IgD-negative memory B cell (primary cell): ENCODE measurements at regions not wholly inside any gene's neighbourhood (a gene's known extent, or its start where the extent isn't known, plus 50 kb on each side); places are given as distances from the start of the nearest gene placed in this dataset.
"Not testable (repeated sequence)": the region's sequence is repeated elsewhere in the genome, so short reads cannot be mapped to it uniquely, and the experiment has no call there.

Source experiments
- H3K27ac Mint-ChIP-seq, 3 donors: one replicate each; pipeline ENCODE4 v1.8.0; 2020 to 2022; ENCODE audit warnings: mild to moderate bottlenecking in 3 of 3, mixed read lengths in 3 of 3, moderate library complexity in 1 of 3
- H3K27me3 Mint-ChIP-seq: one replicate; pipeline ENCODE4 v1.8.0; 2021; ENCODE audit warnings: mixed read lengths
- H3K36me3 Mint-ChIP-seq: one replicate; pipeline ENCODE4 v1.8.0; 2020; ENCODE audit warnings: mild to moderate bottlenecking, mixed read lengths
- H3K4me1 Mint-ChIP-seq, 3 donors: one replicate each; pipeline ENCODE4 v1.8.0; 2020 to 2022; ENCODE audit warnings: mixed read lengths in 3 of 3, mild to moderate bottlenecking in 1 of 3
- H3K4me3 Mint-ChIP-seq, 4 donors: one replicate each; pipeline ENCODE4 v1.8.0; 2020 to 2022; ENCODE audit warnings: mild to moderate bottlenecking in 4 of 4, mixed read lengths in 4 of 4, moderate library complexity in 3 of 4
- H3K9me3 Mint-ChIP-seq, 3 donors: one replicate each; pipeline ENCODE4 v1.8.0; 2020 to 2021; ENCODE audit warnings: mixed read lengths in 3 of 3, mild to moderate bottlenecking in 1 of 3

GRCh38 chr3:187519428-187519890 lies 150.7 kb downstream of the SST start:
- H3K36me3 Mint-ChIP-seq = no peaks in the 10 kb centered on the region
- peaks cover 1% of the 10 kb centered on the region for H3K27me3 Mint-ChIP-seq
- no peaks in the 10 kb centered on the region for H3K9me3 Mint-ChIP-seq
- H3K27ac Mint-ChIP-seq = no peak overlapping the region
- H3K4me3 Mint-ChIP-seq = peak overlapping the region in 1 of 4 donors; percentile 32
- peaks cover 5 to 9% (median 9%) of the 10 kb centered on the region in 3 donors for H3K4me1 Mint-ChIP-seq

GRCh38 chr3:187518616-187519015 lies 150.4 kb downstream of the RTP4 start:
- Mint-ChIP-seq H3K27ac (no peak overlapping the region), H3K4me1 (peaks cover 5 to 9% (median 9%) of the 10 kb centered on the region in 3 donors), H3K9me3 (no peaks in the 10 kb centered on the region), H3K4me3 (peak overlapping the region in 2 of 4 donors; percentile 9 to 52), H3K36me3 (no peaks in the 10 kb centered on the region), H3K27me3 (peaks cover 1% of the 10 kb centered on the region)

- Mint-ChIP-seq H3K27ac (no peak overlapping the region), H3K27me3 (peaks cover 1% of the 10 kb centered on the region), H3K9me3 (no peaks in the 10 kb centered on the region), H3K4me3 (no peak overlapping the region), H3K4me1 (peaks cover 5 to 9% (median 9%) of the 10 kb centered on the region in 3 donors), H3K36me3 (no peaks in the 10 kb centered on the region)
Observed at GRCh38 chr3:187518207-187518606, 150.0 kb downstream of the RTP4 start.

- Mint-ChIP-seq H3K27me3 (peaks cover 3% of the 10 kb centered on the region), H3K4me3 (no peak overlapping the region), H3K4me1 (peaks cover 5 to 9% (median 9%) of the 10 kb centered on the region in 3 donors)
Observed at GRCh38 chr3:187516446-187517185, 148.4 kb downstream of the RTP4 start.

GRCh38 chr3:187507905-187508304 lies 139.7 kb downstream of the RTP4 start:
- Mint-ChIP-seq H3K27me3 (peaks cover 4% of the 10 kb centered on the region), H3K4me3 (no peak overlapping the region), H3K27ac (no peak overlapping the region), H3K36me3 (peaks cover 2% of the 10 kb centered on the region), H3K4me1 (no peaks in the 10 kb centered on the region), H3K9me3 (peaks cover 0 to 6% (median 0%) of the 10 kb centered on the region in 3 donors)

More at GRCh38 chr3:187516446-187517185, 148.4 kb downstream of the RTP4 start:
- Mint-ChIP-seq H3K27ac (no peak overlapping the region), H3K9me3 (peaks cover 0 to 6% (median 0%) of the 10 kb centered on the region in 3 donors), H3K36me3 (no peaks in the 10 kb centered on the region)

GRCh38 chr3:187507266-187507665 lies 139.1 kb downstream of the RTP4 start:
- peaks cover 2% of the 10 kb centered on the region for H3K27me3 Mint-ChIP-seq
- peaks cover 3% of the 10 kb centered on the region for H3K36me3 Mint-ChIP-seq
- no peak overlapping the region for H3K4me3 Mint-ChIP-seq
- H3K9me3 Mint-ChIP-seq = peaks cover 0 to 3% (median 0%) of the 10 kb centered on the region in 3 donors
- no peak overlapping the region for H3K27ac Mint-ChIP-seq
- H3K4me1 Mint-ChIP-seq = no peaks in the 10 kb centered on the region

- no peak overlapping the region for H3K27ac Mint-ChIP-seq
- no peaks in the 10 kb centered on the region for H3K9me3 Mint-ChIP-seq
- H3K4me1 Mint-ChIP-seq = no peaks in the 10 kb centered on the region
- H3K4me3 Mint-ChIP-seq = no peak overlapping the region
- H3K36me3 Mint-ChIP-seq = peaks cover 4% of the 10 kb centered on the region
- H3K27me3 Mint-ChIP-seq = peaks cover 6% of the 10 kb centered on the region
Observed at GRCh38 chr3:187504435-187504834, 136.2 kb downstream of the RTP4 start.

GRCh38 chr3:187498211-187498724 lies 130.1 kb downstream of the RTP4 start:
- peak overlapping the region in 1 of 4 donors; percentile 7 for H3K4me3 Mint-ChIP-seq
- H3K9me3 Mint-ChIP-seq = peaks cover 2 to 13% (median 8%) of the 10 kb centered on the region in 3 donors
- peaks cover 2% of the 10 kb centered on the region for H3K36me3 Mint-ChIP-seq
- peaks cover 10% of the 10 kb centered on the region for H3K27me3 Mint-ChIP-seq
- no peak overlapping the region for H3K27ac Mint-ChIP-seq
- H3K4me1 Mint-ChIP-seq = no peaks in the 10 kb centered on the region

- Mint-ChIP-seq H3K36me3 (no peaks in the 10 kb centered on the region), H3K9me3 (peaks cover 4 to 22% (median 8%) of the 10 kb centered on the region in 3 donors), H3K4me3 (no peak overlapping the region), H3K27me3 (peaks cover 10% of the 10 kb centered on the region), H3K27ac (no peak overlapping the region), H3K4me1 (no peaks in the 10 kb centered on the region)
Observed at GRCh38 chr3:187497052-187497451, 128.9 kb downstream of the RTP4 start.

GRCh38 chr3:187494056-187494455 lies 125.9 kb downstream of the RTP4 start:
- not testable (repeated sequence) for H3K4me1 Mint-ChIP-seq, H3K27me3 Mint-ChIP-seq, H3K27ac Mint-ChIP-seq, H3K4me3 Mint-ChIP-seq, H3K36me3 Mint-ChIP-seq
- H3K9me3 Mint-ChIP-seq = peaks cover 4 to 22% (median 11%) of the 10 kb centered on the region in 3 donors

GRCh38 chr3:187491371-187491770 lies 123.2 kb downstream of the RTP4 start:
- no peak overlapping the region for H3K27ac Mint-ChIP-seq
- no peak overlapping the region for H3K4me3 Mint-ChIP-seq
- peaks cover 3% of the 10 kb centered on the region for H3K27me3 Mint-ChIP-seq
- no peaks in the 10 kb centered on the region for H3K4me1 Mint-ChIP-seq
- H3K36me3 Mint-ChIP-seq = no peaks in the 10 kb centered on the region
- H3K9me3 Mint-ChIP-seq = peaks cover 4 to 18% (median 18%) of the 10 kb centered on the region in 3 donors

- Mint-ChIP-seq H3K9me3 (peaks cover 4 to 18% (median 18%) of the 10 kb centered on the region in 3 donors), H3K4me3 (no peak overlapping the region), H3K27me3 (peaks cover 3% of the 10 kb centered on the region), H3K27ac (no peak overlapping the region), H3K36me3 (no peaks in the 10 kb centered on the region), H3K4me1 (no peaks in the 10 kb centered on the region)
Observed at GRCh38 chr3:187490366-187490765, 122.2 kb downstream of the RTP4 start.

- Mint-ChIP-seq H3K4me1 (no peaks in the 10 kb centered on the region), H3K9me3 (peaks cover 0 to 7% (median 1%) of the 10 kb centered on the region in 3 donors), H3K4me3 (no peak overlapping the region), H3K27ac (no peak overlapping the region), H3K36me3 (no peaks in the 10 kb centered on the region), H3K27me3 (peaks cover 10% of the 10 kb centered on the region)
Observed at GRCh38 chr3:187484547-187485295, 116.5 kb downstream of the RTP4 start.

GRCh38 chr3:187481426-187481825 lies 113.2 kb downstream of the RTP4 start:
- Mint-ChIP-seq H3K9me3 (peaks cover 1 to 4% (median 2%) of the 10 kb centered on the region in 3 donors), H3K4me1 (no peaks in the 10 kb centered on the region), H3K36me3 (no peaks in the 10 kb centered on the region), H3K27me3 (peaks cover 10% of the 10 kb centered on the region), H3K27ac (no peak overlapping the region), H3K4me3 (no peak overlapping the region)

- H3K9me3 Mint-ChIP-seq = peaks cover 2 to 12% (median 7%) of the 10 kb centered on the region in 3 donors
- not testable (repeated sequence) for H3K36me3 Mint-ChIP-seq, H3K4me1 Mint-ChIP-seq, H3K4me3 Mint-ChIP-seq, H3K27me3 Mint-ChIP-seq, H3K27ac Mint-ChIP-seq
Observed at GRCh38 chr3:187475613-187476012, 107.4 kb downstream of the RTP4 start.
